SK-N-SH treated with all-trans-retinoic acid at 6 μM for 48 hours (cell line): ENCODE measurements at regions not wholly inside any gene's neighbourhood (a gene's known extent, or its start where the extent isn't known, plus 50 kb on each side); places are given as distances from the start of the nearest gene placed in this dataset.

Experiments
- ESRRG ChIP-seq: fragments of 250-450 bp; sonication (Bioruptor Pico); IDR thresholded peaks from 2 replicates; pipeline ENCODE4 v1.6.1; 2021; ENCODE audit warnings: mild to moderate bottlenecking
- ZFP3 ChIP-seq: fragments of 250-450 bp; sonication (Bioruptor Pico); IDR thresholded peaks from 2 replicates; pipeline ENCODE4 v1.5.0; 2020; ENCODE audit warnings: mild to moderate bottlenecking, moderate library complexity
- ZFP30 ChIP-seq: fragments of 450-650 bp; formaldehyde crosslinking; IDR thresholded peaks from 2 replicates; pipeline ENCODE4 v1.5.0; 2022; ENCODE audit warnings: mild to moderate bottlenecking, moderate library complexity
- ZNF70 ChIP-seq: fragments of 450-650 bp; formaldehyde crosslinking; IDR thresholded peaks from 2 replicates; pipeline ENCODE4 v1.5.0; 2020; ENCODE audit warnings: mild to moderate bottlenecking, moderate library complexity
- TF ChIP-seq, protein P1 (sequence below): fragments of 250-450 bp; sonication (Bioruptor Pico); IDR thresholded peaks from 2 replicates; pipeline ENCODE4 v1.8.0; 2020; ENCODE audit warnings: mild to moderate bottlenecking, moderate library complexity, borderline replicate concordance
- TF ChIP-seq, protein P2 (sequence below): fragments of 250-450 bp; sonication (Bioruptor Pico); IDR thresholded peaks from 2 replicates; pipeline ENCODE4 v1.5.1; 2020; ENCODE audit warnings: low read depth, mild to moderate bottlenecking, moderate library complexity

DNA sequence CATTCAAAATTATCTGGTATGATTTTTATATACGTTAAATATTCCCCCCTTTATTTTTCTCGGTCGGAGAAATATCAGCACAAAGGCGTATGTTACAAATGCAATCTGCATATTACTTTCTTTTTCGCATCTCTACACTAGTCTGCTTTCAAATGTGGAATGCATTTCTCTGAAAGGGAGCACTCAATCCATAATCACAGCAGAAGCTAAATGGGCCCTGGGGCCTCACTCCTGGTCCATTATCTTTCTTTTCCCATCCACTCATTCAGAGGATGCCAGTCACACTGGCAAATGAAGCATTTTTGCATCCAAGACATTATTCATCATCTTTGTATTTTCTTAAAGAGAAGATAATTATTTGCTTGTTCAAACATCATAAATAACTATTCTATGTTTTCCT is 295.2 kb upstream of the LRP1B start:
- TF ChIP-seq, protein P1, sequence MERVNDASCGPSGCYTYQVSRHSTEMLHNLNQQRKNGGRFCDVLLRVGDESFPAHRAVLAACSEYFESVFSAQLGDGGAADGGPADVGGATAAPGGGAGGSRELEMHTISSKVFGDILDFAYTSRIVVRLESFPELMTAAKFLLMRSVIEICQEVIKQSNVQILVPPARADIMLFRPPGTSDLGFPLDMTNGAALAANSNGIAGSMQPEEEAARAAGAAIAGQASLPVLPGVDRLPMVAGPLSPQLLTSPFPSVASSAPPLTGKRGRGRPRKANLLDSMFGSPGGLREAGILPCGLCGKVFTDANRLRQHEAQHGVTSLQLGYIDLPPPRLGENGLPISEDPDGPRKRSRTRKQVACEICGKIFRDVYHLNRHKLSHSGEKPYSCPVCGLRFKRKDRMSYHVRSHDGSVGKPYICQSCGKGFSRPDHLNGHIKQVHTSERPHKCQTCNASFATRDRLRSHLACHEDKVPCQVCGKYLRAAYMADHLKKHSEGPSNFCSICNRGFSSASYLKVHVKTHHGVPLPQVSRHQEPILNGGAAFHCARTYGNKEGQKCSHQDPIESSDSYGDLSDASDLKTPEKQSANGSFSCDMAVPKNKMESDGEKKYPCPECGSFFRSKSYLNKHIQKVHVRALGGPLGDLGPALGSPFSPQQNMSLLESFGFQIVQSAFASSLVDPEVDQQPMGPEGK: no peak
- TF ChIP-seq ZNF70 (no peak), ZFP3 (CRISPR knock-in tag) (no peak), ESRRG (CRISPR knock-in tag) (no peak), ZFP30 (no peak)
- TF ChIP-seq, protein P2, sequence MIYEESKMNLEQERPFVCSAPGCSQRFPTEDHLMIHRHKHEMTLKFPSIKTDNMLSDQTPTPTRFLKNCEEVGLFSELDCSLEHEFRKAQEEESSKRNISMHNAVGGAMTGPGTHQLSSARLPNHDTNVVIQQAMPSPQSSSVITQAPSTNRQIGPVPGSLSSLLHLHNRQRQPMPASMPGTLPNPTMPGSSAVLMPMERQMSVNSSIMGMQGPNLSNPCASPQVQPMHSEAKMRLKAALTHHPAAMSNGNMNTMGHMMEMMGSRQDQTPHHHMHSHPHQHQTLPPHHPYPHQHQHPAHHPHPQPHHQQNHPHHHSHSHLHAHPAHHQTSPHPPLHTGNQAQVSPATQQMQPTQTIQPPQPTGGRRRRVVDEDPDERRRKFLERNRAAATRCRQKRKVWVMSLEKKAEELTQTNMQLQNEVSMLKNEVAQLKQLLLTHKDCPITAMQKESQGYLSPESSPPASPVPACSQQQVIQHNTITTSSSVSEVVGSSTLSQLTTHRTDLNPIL (CRISPR knock-in tag): no peak
